Astrocyte (in vitro differentiated cells and primary cell): ENCODE measurements at regions not wholly inside any gene's neighbourhood (a gene's known extent, or its start where the extent isn't known, plus 50 kb on each side); places are given as distances from the start of the nearest gene placed in this dataset.

ENCODE experiments used
- DNase-seq: peaks from one replicate; pipeline ENCODE4 v3.0.0-alpha.2; 2010; ENCODE audit warnings: low read depth
- FAIRE-seq: peaks from 2 replicates; lab custom pipeline; 2011; peaks lifted over from hg19 to GRCh38; lab: Jason Lieb, UNC
- H2AFZ ChIP-seq: 2 replicates; pipeline ENCODE4 v1.6.0; 2012; ENCODE audit warnings: low read depth, low read length, inconsistent platforms
- H3K27ac ChIP-seq: 2 replicates; pipeline ENCODE4 v1.5.1; 2011; ENCODE audit warnings: low read depth, low read length, inconsistent platforms
- H3K27me3 ChIP-seq: 2 replicates; pipeline ENCODE4 v1.6.0; 2011; ENCODE audit warnings: low read length, inconsistent platforms; ENCODE audit not compliant: insufficient read depth
- H3K36me3 ChIP-seq: 2 replicates; pipeline ENCODE4 v1.5.1; 2011; ENCODE audit warnings: low read length, inconsistent platforms; ENCODE audit not compliant: insufficient read depth
- H3K4me1 ChIP-seq: 2 replicates; pipeline ENCODE4 v1.5.1; 2011; ENCODE audit warnings: low read length, inconsistent platforms; ENCODE audit not compliant: insufficient read depth
- H3K4me2 ChIP-seq: 2 replicates; pipeline ENCODE4 v1.6.0; 2012; ENCODE audit warnings: low read length, inconsistent platforms
- H3K4me3 ChIP-seq: 2 replicates; pipeline ENCODE4 v1.5.1; 2011; ENCODE audit warnings: low read depth, mild to moderate bottlenecking, low read length, inconsistent platforms; ENCODE audit not compliant: insufficient read depth
- H3K79me2 ChIP-seq: 2 replicates; pipeline ENCODE4 v1.6.0; 2012; ENCODE audit warnings: mild to moderate bottlenecking, low read length, inconsistent platforms; ENCODE audit not compliant: insufficient read depth
- H3K9ac ChIP-seq: 2 replicates; pipeline ENCODE4 v1.6.0; 2012; ENCODE audit warnings: mild to moderate bottlenecking, low read length, inconsistent platforms
- H3K9me3 ChIP-seq: 2 replicates; pipeline ENCODE4 v1.5.1; 2012; ENCODE audit warnings: low read depth, mild to moderate bottlenecking, low read length, inconsistent platforms; ENCODE audit not compliant: insufficient read depth
- H4K20me1 ChIP-seq: 2 replicates; pipeline ENCODE4 v1.6.0; 2012; ENCODE audit warnings: low read length, inconsistent platforms; ENCODE audit not compliant: insufficient read depth
- H3K27ac Mint-ChIP-seq: one replicate; pipeline ENCODE4 v1.8.0; 2021; ENCODE audit warnings: mild to moderate bottlenecking, mixed read lengths; ENCODE audit not compliant: unreplicated experiment
- H3K27me3 Mint-ChIP-seq: one replicate; pipeline ENCODE4 v1.8.0; 2021; ENCODE audit warnings: low read depth, mixed read lengths; ENCODE audit not compliant: unreplicated experiment
- H3K36me3 Mint-ChIP-seq: one replicate; pipeline ENCODE4 v1.8.0; 2021; ENCODE audit warnings: low read depth, mixed read lengths; ENCODE audit not compliant: unreplicated experiment
- H3K4me1 Mint-ChIP-seq: one replicate; pipeline ENCODE4 v1.8.0; 2021; ENCODE audit warnings: low read depth, mixed read lengths; ENCODE audit not compliant: unreplicated experiment
- H3K4me3 Mint-ChIP-seq: one replicate; pipeline ENCODE4 v1.8.0; 2021; ENCODE audit warnings: mild to moderate bottlenecking, moderate library complexity, mixed read lengths; ENCODE audit not compliant: unreplicated experiment
- H3K9me3 Mint-ChIP-seq: one replicate; pipeline ENCODE4 v1.8.0; 2021; ENCODE audit warnings: mild to moderate bottlenecking, mixed read lengths; ENCODE audit not compliant: unreplicated experiment
- CTCF ChIP-seq: IDR thresholded peaks from 2 replicates; pipeline ENCODE4 v1.5.1; 2011; ENCODE audit warnings: low read depth, mild to moderate bottlenecking, inconsistent platforms, low read length, moderate library complexity; ENCODE audit not compliant: insufficient read depth
- EZH2 ChIP-seq: IDR thresholded peaks from 2 replicates; pipeline ENCODE4 v1.6.1; 2012; ENCODE audit warnings: mild to moderate bottlenecking, low read length, inconsistent platforms; ENCODE audit not compliant: insufficient read depth

GRCh38 chr13:91286317-91286716 lies 61.2 kb upstream of the MIR17HG start:
- Histone ChIP-seq H3K27me3 (no peaks in the 10 kb centered on the region), H3K9ac (no peak overlapping the region), H3K27ac (no peak overlapping the region), H3K4me2 (no peak overlapping the region), H3K9me3 (no peaks in the 10 kb centered on the region), H2AFZ (no peak overlapping the region), H3K36me3 (no peaks in the 10 kb centered on the region), H3K4me3 (no peak overlapping the region), H3K4me1 (no peaks in the 10 kb centered on the region), H3K79me2 (no peaks in the 10 kb centered on the region), H4K20me1 (no peaks in the 10 kb centered on the region)
- FAIRE-seq (no peak), DNase-seq (no peak)
- Mint-ChIP-seq H3K4me1 (no peaks in the 10 kb centered on the region), H3K36me3 (no peaks in the 10 kb centered on the region), H3K9me3 (no peaks in the 10 kb centered on the region), H3K4me3 (no peak overlapping the region), H3K27me3 (no peaks in the 10 kb centered on the region), H3K27ac (no peak overlapping the region)
- TF ChIP-seq CTCF (no peak), EZH2 (no peak)

- Histone ChIP-seq H3K4me1 (no peaks in the 10 kb centered on the region), H3K36me3 (no peaks in the 10 kb centered on the region), H3K9ac (no peak overlapping the region), H2AFZ (no peak overlapping the region), H3K27me3 (no peaks in the 10 kb centered on the region), H3K4me2 (no peak overlapping the region), H3K4me3 (no peak overlapping the region), H4K20me1 (no peaks in the 10 kb centered on the region), H3K79me2 (no peaks in the 10 kb centered on the region), H3K27ac (no peak overlapping the region), H3K9me3 (no peaks in the 10 kb centered on the region)
- TF ChIP-seq CTCF (no peak), EZH2 (no peak)
- Mint-ChIP-seq H3K27me3 (no peaks in the 10 kb centered on the region), H3K36me3 (no peaks in the 10 kb centered on the region), H3K27ac (no peak overlapping the region), H3K9me3 (no peaks in the 10 kb centered on the region), H3K4me3 (no peak overlapping the region), H3K4me1 (no peaks in the 10 kb centered on the region)
- FAIRE-seq (no peak), DNase-seq (no peak)
Measured at GRCh38 chr13:91291078-91291477, 56.4 kb upstream of the MIR17HG start.

GRCh38 chr13:91292630-91293221 lies 54.8 kb upstream of the MIR17HG start:
- no peak overlapping the region for H3K27ac Mint-ChIP-seq
- TF ChIP-seq CTCF = no peak
- no peak for TF ChIP-seq EZH2

More at GRCh38 chr13:91292630-91293221, 54.8 kb upstream of the MIR17HG start:
- Histone ChIP-seq H3K4me3 (no peak overlapping the region), H3K79me2 (no peaks in the 10 kb centered on the region), H3K27ac (no peak overlapping the region), H3K27me3 (no peaks in the 10 kb centered on the region), H3K9ac (no peak overlapping the region), H2AFZ (no peak overlapping the region), H3K4me2 (no peak overlapping the region), H3K9me3 (no peaks in the 10 kb centered on the region), H4K20me1 (no peaks in the 10 kb centered on the region), H3K36me3 (no peaks in the 10 kb centered on the region), H3K4me1 (no peaks in the 10 kb centered on the region)
- H3K4me1 Mint-ChIP-seq = no peaks in the 10 kb centered on the region
- no peaks in the 10 kb centered on the region for H3K9me3 Mint-ChIP-seq
- H3K4me3 Mint-ChIP-seq = no peak overlapping the region
- no peak for DNase-seq
- no peaks in the 10 kb centered on the region for H3K27me3 Mint-ChIP-seq
- H3K36me3 Mint-ChIP-seq = no peaks in the 10 kb centered on the region
- FAIRE-seq = no peak
